Hepatocyte (in vitro differentiated cells): ENCODE measurements at regions not wholly inside any gene's neighbourhood (a gene's known extent, or its start where the extent isn't known, plus 50 kb on each side); places are given as distances from the start of the nearest gene placed in this dataset.

Source experiments
- DNase-seq: peaks from one replicate; pipeline ENCODE4 v3.0.0-alpha.2; 2016; ENCODE audit warnings: low spot score
- H2AFZ ChIP-seq: fragments of 200-600 bp; sonication (generic); 2 replicates; pipeline ENCODE4 v1.6.0; 2016; ENCODE audit warnings: antibody characterized with exemption, mild to moderate bottlenecking
- H3K27ac ChIP-seq: fragments of 200-600 bp; sonication (generic); 2 replicates; pipeline ENCODE4 v1.5.1; 2016; ENCODE audit warnings: mild to moderate bottlenecking
- H3K27me3 ChIP-seq: fragments of 200-600 bp; sonication (generic); 2 replicates; pipeline ENCODE4 v1.6.1; 2016
- H3K36me3 ChIP-seq: fragments of 200-600 bp; sonication (generic); replicated peaks from 2 replicates; pipeline ENCODE4 v1.5.1; 2016; ENCODE audit warnings: low read depth; ENCODE audit not compliant: insufficient read depth
- H3K4me1 ChIP-seq: fragments of 200-600 bp; sonication (generic); 2 replicates; pipeline ENCODE4 v1.5.1; 2016; ENCODE audit warnings: mild to moderate bottlenecking, moderate library complexity; ENCODE audit not compliant: insufficient read depth
- H3K4me2 ChIP-seq: fragments of 200-600 bp; sonication (generic); 2 replicates; pipeline ENCODE4 v1.6.0; 2016
- H3K4me3 ChIP-seq: fragments of 200-600 bp; sonication (generic); 2 replicates; pipeline ENCODE4 v1.5.1; 2016; ENCODE audit warnings: mild to moderate bottlenecking
- H3K79me2 ChIP-seq: fragments of 200-600 bp; sonication (generic); 2 replicates; pipeline ENCODE4 v1.6.0; 2017; ENCODE audit warnings: mild to moderate bottlenecking
- H3K9me2 ChIP-seq: fragments of 200-600 bp; sonication (generic); replicated peaks from 2 replicates; pipeline ENCODE4 v1.6.0; 2017; ENCODE audit warnings: mild to moderate bottlenecking; ENCODE audit not compliant: insufficient read depth
- H3K9me3 ChIP-seq: fragments of 200-600 bp; sonication (generic); 2 replicates; pipeline ENCODE4 v1.5.1; 2016; ENCODE audit warnings: low read depth, mild to moderate bottlenecking
- H4K20me1 ChIP-seq: fragments of 200-600 bp; sonication (generic); 2 replicates; pipeline ENCODE4 v1.6.0; 2016; ENCODE audit warnings: mild to moderate bottlenecking; ENCODE audit not compliant: insufficient read depth, poor library complexity, severe bottlenecking
- EZH2 ChIP-seq: fragments of 200-600 bp; sonication (generic); IDR thresholded peaks from 2 replicates; pipeline ENCODE4 v1.6.1; 2016; ENCODE audit warnings: antibody characterized with exemption, mild to moderate bottlenecking, borderline replicate concordance
- EZH2phosphoT487 ChIP-seq: fragments of 200-600 bp; sonication (generic); IDR thresholded peaks from one replicate; pipeline ENCODE4 v1.6.1; 2018; ENCODE audit warnings: antibody characterized with exemption, mild to moderate bottlenecking, low read depth, moderate library complexity; ENCODE audit not compliant: unreplicated experiment, severe bottlenecking
- WGBS: methylation state at CpG from one replicate; pipeline ENCODE4 v1.1.6; 2016; ENCODE audit warnings: low lambda C conversion rate; ENCODE audit errors: missing lambda C conversion rate; 5-methylcytosine and 5-hydroxymethylcytosine counted together
- TF ChIP-seq, protein P1 (sequence below): fragments of 200-600 bp; sonication (generic); IDR thresholded peaks from 2 replicates; pipeline ENCODE4 v1.5.1; 2016; ENCODE audit warnings: antibody characterized with exemption, mild to moderate bottlenecking; ENCODE audit not compliant: poor library complexity

DNA sequence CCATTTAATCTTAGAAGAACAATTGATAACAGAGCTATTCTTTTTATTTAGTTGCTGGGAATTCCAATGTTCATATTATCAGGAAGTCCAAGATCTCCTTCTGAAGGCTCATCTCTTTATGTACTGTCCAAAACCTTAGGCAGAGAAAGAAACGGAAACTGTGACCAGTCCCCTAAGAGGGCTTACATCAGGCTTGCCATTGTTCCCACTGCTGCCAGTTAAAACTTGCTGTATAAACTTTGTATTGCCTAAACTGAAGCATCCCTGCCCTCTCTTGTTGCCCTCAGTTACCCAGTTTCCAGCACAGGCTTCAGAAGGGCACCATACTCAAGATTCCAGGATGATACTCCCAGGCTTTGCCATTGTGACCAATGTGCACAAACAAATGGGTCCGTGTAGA, 435.2 kb upstream of the NAALADL2 start:
- H3K36me3 ChIP-seq: no peaks in the 10 kb centered on the region
- no peak overlapping the region for H3K4me3 ChIP-seq
- no peaks in the 10 kb centered on the region for H3K9me3 ChIP-seq
- no peak overlapping the region for H3K4me2 ChIP-seq
- no peaks in the 10 kb centered on the region for H3K4me1 ChIP-seq
- no peaks in the 10 kb centered on the region for H3K9me2 ChIP-seq
- H2AFZ ChIP-seq: no peak overlapping the region
- 88% methylated on average over 2 of the region's 2 CpGs for WGBS
- no peak for TF ChIP-seq EZH2phosphoT487
- TF ChIP-seq, protein P1, sequence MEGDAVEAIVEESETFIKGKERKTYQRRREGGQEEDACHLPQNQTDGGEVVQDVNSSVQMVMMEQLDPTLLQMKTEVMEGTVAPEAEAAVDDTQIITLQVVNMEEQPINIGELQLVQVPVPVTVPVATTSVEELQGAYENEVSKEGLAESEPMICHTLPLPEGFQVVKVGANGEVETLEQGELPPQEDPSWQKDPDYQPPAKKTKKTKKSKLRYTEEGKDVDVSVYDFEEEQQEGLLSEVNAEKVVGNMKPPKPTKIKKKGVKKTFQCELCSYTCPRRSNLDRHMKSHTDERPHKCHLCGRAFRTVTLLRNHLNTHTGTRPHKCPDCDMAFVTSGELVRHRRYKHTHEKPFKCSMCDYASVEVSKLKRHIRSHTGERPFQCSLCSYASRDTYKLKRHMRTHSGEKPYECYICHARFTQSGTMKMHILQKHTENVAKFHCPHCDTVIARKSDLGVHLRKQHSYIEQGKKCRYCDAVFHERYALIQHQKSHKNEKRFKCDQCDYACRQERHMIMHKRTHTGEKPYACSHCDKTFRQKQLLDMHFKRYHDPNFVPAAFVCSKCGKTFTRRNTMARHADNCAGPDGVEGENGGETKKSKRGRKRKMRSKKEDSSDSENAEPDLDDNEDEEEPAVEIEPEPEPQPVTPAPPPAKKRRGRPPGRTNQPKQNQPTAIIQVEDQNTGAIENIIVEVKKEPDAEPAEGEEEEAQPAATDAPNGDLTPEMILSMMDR: no peak
- TF ChIP-seq EZH2: no peak
- H4K20me1 ChIP-seq: no peaks in the 10 kb centered on the region
- H3K27ac ChIP-seq: no peak overlapping the region
- H3K79me2 ChIP-seq: no peaks in the 10 kb centered on the region
- no peaks in the 10 kb centered on the region for H3K27me3 ChIP-seq
- DNase-seq: no peak

DNA sequence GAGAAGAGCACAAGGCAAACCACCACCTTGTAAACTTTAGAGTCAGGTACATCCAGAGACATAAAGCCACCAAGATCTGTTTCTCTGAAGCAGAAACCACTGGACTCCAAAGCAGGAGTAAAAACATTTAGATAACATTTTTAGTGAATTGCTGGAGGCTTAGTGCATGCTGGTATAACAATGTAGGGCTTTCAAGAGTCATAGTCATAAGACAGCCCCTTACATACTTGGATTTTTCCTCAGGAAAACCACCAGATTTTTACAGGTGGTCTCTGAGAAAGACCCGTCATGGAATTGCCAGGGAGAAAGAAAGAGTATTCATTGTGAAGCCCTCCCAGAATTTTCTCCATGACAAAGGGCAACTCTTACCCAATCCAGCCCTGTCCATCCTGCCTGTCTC, 434.5 kb upstream of the NAALADL2 start:
- H3K36me3 ChIP-seq: no peaks in the 10 kb centered on the region
- no peak overlapping the region for H3K4me3 ChIP-seq
- no peak overlapping the region for H2AFZ ChIP-seq
- H3K9me2 ChIP-seq: no peaks in the 10 kb centered on the region
- no peak overlapping the region for H3K27ac ChIP-seq
- no peaks in the 10 kb centered on the region for H3K9me3 ChIP-seq
- no peaks in the 10 kb centered on the region for H3K27me3 ChIP-seq
- no peak for DNase-seq
- TF ChIP-seq EZH2 (no peak), EZH2phosphoT487 (no peak)
- TF ChIP-seq, protein P1: no peak
- H3K79me2 ChIP-seq: no peaks in the 10 kb centered on the region
- H3K4me1 ChIP-seq: no peaks in the 10 kb centered on the region
- WGBS: 86% methylated on average over 1 of the region's 1 CpG
- H3K4me2 ChIP-seq: no peak overlapping the region
- no peaks in the 10 kb centered on the region for H4K20me1 ChIP-seq

DNA sequence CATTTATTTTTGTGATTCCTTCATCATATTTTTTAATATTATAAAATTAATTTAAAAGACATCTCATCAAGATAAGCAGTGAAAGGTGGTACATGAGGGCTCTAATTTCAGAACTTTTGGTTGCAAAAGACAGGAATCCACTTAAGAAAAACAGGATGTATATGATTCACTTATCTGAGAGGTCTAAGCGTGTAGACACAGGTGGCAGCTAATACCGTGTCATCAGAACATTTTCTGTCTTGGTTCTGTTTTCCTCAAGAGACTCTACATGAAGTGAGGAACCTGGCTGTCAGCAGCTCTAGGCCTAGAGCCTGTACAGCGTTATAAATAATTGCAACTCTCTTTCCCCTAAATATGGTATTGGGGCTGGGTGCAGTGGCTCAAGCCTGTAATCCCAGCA, 433.7 kb upstream of the NAALADL2 start:
- Histone ChIP-seq H3K36me3 (no peaks in the 10 kb centered on the region), H3K27ac (no peak overlapping the region), H3K79me2 (no peaks in the 10 kb centered on the region), H3K9me2 (no peaks in the 10 kb centered on the region), H3K9me3 (no peaks in the 10 kb centered on the region), H3K4me3 (no peak overlapping the region), H2AFZ (no peak overlapping the region), H3K27me3 (no peaks in the 10 kb centered on the region), H4K20me1 (no peaks in the 10 kb centered on the region), H3K4me2 (no peak overlapping the region), H3K4me1 (no peaks in the 10 kb centered on the region)
- DNase-seq: no peak
- 93% methylated on average over 3 of the region's 3 CpGs for WGBS
- TF ChIP-seq EZH2 (no peak), EZH2phosphoT487 (no peak)
- TF ChIP-seq, protein P1: no peak

DNA sequence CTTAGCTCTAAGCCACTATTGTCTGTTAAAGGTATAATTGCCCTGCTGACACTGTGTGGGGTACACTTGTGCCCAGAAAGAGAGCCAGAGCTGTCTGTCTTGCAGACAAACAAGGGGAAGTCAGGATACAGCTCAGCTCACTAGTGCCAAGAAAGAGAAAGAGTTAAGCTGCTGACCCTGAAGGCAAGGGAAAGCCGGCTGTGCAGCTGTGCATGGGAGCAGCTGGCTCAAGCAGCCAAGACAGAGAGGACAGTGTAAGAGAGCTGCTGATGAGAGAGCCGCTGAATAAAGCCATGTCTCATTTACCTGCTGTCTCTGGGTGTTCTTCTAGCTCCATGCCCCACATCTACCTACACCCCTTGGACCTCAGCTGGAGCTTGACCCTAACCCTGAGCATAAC, 428.1 kb upstream of the NAALADL2 start:
- H3K27ac ChIP-seq: no peak overlapping the region
- no peak overlapping the region for H3K4me2 ChIP-seq
- no peaks in the 10 kb centered on the region for H3K4me1 ChIP-seq
- no peaks in the 10 kb centered on the region for H3K9me3 ChIP-seq
- H3K36me3 ChIP-seq: no peaks in the 10 kb centered on the region
- no peak overlapping the region for H2AFZ ChIP-seq
- DNase-seq: no peak
- no peaks in the 10 kb centered on the region for H3K27me3 ChIP-seq
- no peaks in the 10 kb centered on the region for H3K79me2 ChIP-seq
- no peaks in the 10 kb centered on the region for H4K20me1 ChIP-seq
- no peak overlapping the region for H3K4me3 ChIP-seq
- TF ChIP-seq EZH2: no peak
- TF ChIP-seq EZH2phosphoT487: no peak
- TF ChIP-seq, protein P1: no peak
- 77% methylated on average over 2 of the region's 2 CpGs for WGBS
- H3K9me2 ChIP-seq: no peaks in the 10 kb centered on the region
